ENCODE measurements at regions not wholly inside any gene's neighbourhood (a gene's known extent, or its start where the extent isn't known, plus 50 kb on each side); places are given as distances from the start of the nearest gene placed in this dataset.

- no peak overlapping the region for H3K4me3 ChIP-seq (ENCODE audit: control insufficient read depth, low read depth, low read length)
- DNase-seq (ENCODE audit: low read depth): no peak
- TF ChIP-seq, protein P1, sequence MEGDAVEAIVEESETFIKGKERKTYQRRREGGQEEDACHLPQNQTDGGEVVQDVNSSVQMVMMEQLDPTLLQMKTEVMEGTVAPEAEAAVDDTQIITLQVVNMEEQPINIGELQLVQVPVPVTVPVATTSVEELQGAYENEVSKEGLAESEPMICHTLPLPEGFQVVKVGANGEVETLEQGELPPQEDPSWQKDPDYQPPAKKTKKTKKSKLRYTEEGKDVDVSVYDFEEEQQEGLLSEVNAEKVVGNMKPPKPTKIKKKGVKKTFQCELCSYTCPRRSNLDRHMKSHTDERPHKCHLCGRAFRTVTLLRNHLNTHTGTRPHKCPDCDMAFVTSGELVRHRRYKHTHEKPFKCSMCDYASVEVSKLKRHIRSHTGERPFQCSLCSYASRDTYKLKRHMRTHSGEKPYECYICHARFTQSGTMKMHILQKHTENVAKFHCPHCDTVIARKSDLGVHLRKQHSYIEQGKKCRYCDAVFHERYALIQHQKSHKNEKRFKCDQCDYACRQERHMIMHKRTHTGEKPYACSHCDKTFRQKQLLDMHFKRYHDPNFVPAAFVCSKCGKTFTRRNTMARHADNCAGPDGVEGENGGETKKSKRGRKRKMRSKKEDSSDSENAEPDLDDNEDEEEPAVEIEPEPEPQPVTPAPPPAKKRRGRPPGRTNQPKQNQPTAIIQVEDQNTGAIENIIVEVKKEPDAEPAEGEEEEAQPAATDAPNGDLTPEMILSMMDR (conservative IDR thresholded peaks at IDR 0.05; ENCODE audit: control insufficient read depth, insufficient read depth, low read depth, low read length): no peak
Measured at GRCh38 chr16:51298800-51299199, 147.7 kb upstream of the SALL1 start.

DNA sequence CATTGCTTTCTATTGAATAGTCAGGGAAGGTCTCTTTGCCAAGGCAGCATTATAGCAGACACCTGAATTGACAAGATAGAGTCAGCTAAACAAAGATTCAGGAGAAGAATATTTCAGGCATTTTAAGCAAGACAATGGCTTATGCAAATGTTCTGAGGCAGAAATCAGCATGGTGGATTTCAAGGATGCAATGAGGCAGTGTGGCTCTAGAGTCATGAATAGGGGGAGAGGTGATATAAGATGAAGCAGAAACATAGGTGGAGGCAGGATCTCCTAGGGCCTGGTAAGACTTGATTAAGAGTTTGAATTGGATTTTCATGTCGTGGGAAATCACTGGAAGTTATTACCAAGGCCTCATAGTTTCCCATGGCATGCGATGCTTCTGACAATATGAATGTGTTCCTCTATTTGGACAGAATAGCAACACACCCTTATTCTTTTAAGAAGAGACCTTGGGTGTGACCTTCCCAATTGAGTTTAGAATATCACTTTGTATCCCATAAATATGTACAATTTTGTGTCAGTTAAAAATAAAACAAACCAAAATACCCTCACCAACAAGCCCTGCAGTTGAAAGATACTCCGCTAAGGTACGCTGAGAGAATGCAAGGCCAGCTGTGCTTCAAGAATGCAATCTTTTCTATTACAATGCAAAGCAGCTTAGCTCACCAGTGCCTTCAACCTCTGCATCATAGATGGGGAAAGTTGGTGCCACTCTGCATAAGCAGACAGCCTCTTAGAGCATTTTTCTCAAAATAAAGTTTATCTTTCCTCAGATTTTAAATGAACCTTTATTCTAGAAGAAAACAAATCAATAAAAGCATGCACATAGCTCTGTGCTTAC lies 139.6 kb upstream of the SALL1 start:
- DNase-seq (ENCODE audit: low read depth): no peak
- TF ChIP-seq, protein P1 (conservative IDR thresholded peaks at IDR 0.05; ENCODE audit: control insufficient read depth, insufficient read depth, low read depth, low read length): no peak

GRCh38 chr16:51289336-51289735 lies 138.3 kb upstream of the SALL1 start:
- no peak for DNase-seq (ENCODE audit: low read depth)
- TF ChIP-seq, protein P1 (conservative IDR thresholded peaks at IDR 0.05; ENCODE audit: control insufficient read depth, insufficient read depth, low read depth, low read length): no peak
- H3K4me3 ChIP-seq (ENCODE audit: control insufficient read depth, low read depth, low read length): no peak overlapping the region

More for the DNA sequence above, 139.6 kb upstream of the SALL1 start:
- H3K4me3 ChIP-seq (ENCODE audit: control insufficient read depth, low read depth, low read length): no peak overlapping the region

GRCh38 chr16:51287121-51287755 lies 136.2 kb upstream of the SALL1 start:
- H3K4me3 ChIP-seq (ENCODE audit: control insufficient read depth, low read depth, low read length): no peak overlapping the region
- TF ChIP-seq, protein P1 (conservative IDR thresholded peaks at IDR 0.05; ENCODE audit: control insufficient read depth, insufficient read depth, low read depth, low read length): no peak
- DNase-seq (ENCODE audit: low read depth): no peak

GRCh38 chr16:51286272-51286671 lies 135.2 kb upstream of the SALL1 start:
- TF ChIP-seq, protein P1 (conservative IDR thresholded peaks at IDR 0.05; ENCODE audit: control insufficient read depth, insufficient read depth, low read depth, low read length): no peak
- no peak overlapping the region for H3K4me3 ChIP-seq (ENCODE audit: control insufficient read depth, low read depth, low read length)
- no peak for DNase-seq (ENCODE audit: low read depth)

GRCh38 chr16:51276336-51276735 lies 125.3 kb upstream of the SALL1 start:
- H3K4me3 ChIP-seq (ENCODE audit: control insufficient read depth, low read depth, low read length): no peak overlapping the region
- DNase-seq (ENCODE audit: low read depth): peak; percentile 60
- TF ChIP-seq, protein P1 (conservative IDR thresholded peaks at IDR 0.05; ENCODE audit: control insufficient read depth, insufficient read depth, low read depth, low read length): no peak
